A673 (cell line): ENCODE measurements at regions not wholly inside any gene's neighbourhood (a gene's known extent, or its start where the extent isn't known, plus 50 kb on each side); places are given as distances from the start of the nearest gene placed in this dataset.

ENCODE experiments used
- CTCF ChIP-seq: fragments of 300-800, 200-600 bp; sonication (generic); conservative IDR thresholded peaks from 2 replicates; pipeline ENCODE4 v1.5.1; 2017; ENCODE audit warnings: low read depth, mild to moderate bottlenecking, antibody characterized with exemption, low read length, moderate library complexity, mixed read lengths
- EZH2 ChIP-seq: fragments of 200-600 bp; sonication (generic); IDR thresholded peaks from 2 replicates; pipeline ENCODE4 v1.6.1; 2017; ENCODE audit warnings: borderline replicate concordance, low read depth, mild to moderate bottlenecking, mixed read lengths, antibody characterized with exemption, low read length; ENCODE audit not compliant: poor library complexity, severe bottlenecking

DNA sequence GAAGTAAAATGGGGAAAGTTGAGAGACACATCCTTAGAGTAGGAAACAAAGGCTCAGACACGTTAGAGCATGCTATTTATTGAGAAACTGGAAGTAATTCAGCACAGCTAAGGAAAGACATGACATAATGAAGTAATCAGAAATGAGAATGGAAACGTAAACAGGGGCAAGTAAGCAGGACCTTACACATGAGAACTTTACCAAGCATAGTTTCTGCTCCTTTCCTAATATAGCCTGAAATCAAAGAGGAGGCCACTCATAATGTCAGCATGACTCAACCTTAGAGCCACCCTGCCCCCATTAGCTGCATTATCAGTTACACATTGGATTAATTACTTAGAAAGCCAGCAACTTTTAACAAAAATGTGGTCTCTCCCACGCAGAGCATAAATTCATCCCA, 558.3 kb upstream of the GRIA3 start:
- TF ChIP-seq CTCF = no peak
- no peak for TF ChIP-seq EZH2
